Chondrocyte (in vitro differentiated cells): ENCODE measurements at regions not wholly inside any gene's neighbourhood (a gene's known extent, or its start where the extent isn't known, plus 50 kb on each side); places are given as distances from the start of the nearest gene placed in this dataset.
A peak's percentile ranks its signal among the peaks of the same experiment; 100 is the strongest.

Source experiments
- DNase-seq: peaks from one replicate; pipeline ENCODE4 v3.0.0; 2021; ENCODE audit warnings: mixed read lengths, low spot score
- H3K27ac Mint-ChIP-seq: one replicate; pipeline ENCODE4 v1.8.0; 2021; ENCODE audit warnings: mild to moderate bottlenecking, moderate library complexity, mixed read lengths; ENCODE audit not compliant: unreplicated experiment
- H3K27me3 Mint-ChIP-seq: 2 replicates; pipeline ENCODE4 v1.8.0; 2021; ENCODE audit warnings: low read depth, mixed read lengths
- H3K36me3 Mint-ChIP-seq: 2 replicates; pipeline ENCODE4 v1.8.0; 2021; ENCODE audit warnings: low read depth, mixed read lengths
- H3K4me1 Mint-ChIP-seq: 2 replicates; pipeline ENCODE4 v1.8.0; 2021; ENCODE audit warnings: low read depth, mild to moderate bottlenecking, mixed read lengths
- H3K4me3 Mint-ChIP-seq: one replicate; pipeline ENCODE4 v1.8.0; 2021; ENCODE audit warnings: mild to moderate bottlenecking, moderate library complexity, mixed read lengths; ENCODE audit not compliant: unreplicated experiment
- H3K9me3 Mint-ChIP-seq: 2 replicates; pipeline ENCODE4 v1.8.0; 2021; ENCODE audit warnings: low read depth, mixed read lengths
- TF ChIP-seq, protein P1 (sequence below): fragments of 200-600 bp; sonication (generic); IDR thresholded peaks from 2 replicates; pipeline ENCODE4 v1.5.0; 2021; ENCODE audit warnings: antibody characterized with exemption, mild to moderate bottlenecking, moderate library complexity

DNA sequence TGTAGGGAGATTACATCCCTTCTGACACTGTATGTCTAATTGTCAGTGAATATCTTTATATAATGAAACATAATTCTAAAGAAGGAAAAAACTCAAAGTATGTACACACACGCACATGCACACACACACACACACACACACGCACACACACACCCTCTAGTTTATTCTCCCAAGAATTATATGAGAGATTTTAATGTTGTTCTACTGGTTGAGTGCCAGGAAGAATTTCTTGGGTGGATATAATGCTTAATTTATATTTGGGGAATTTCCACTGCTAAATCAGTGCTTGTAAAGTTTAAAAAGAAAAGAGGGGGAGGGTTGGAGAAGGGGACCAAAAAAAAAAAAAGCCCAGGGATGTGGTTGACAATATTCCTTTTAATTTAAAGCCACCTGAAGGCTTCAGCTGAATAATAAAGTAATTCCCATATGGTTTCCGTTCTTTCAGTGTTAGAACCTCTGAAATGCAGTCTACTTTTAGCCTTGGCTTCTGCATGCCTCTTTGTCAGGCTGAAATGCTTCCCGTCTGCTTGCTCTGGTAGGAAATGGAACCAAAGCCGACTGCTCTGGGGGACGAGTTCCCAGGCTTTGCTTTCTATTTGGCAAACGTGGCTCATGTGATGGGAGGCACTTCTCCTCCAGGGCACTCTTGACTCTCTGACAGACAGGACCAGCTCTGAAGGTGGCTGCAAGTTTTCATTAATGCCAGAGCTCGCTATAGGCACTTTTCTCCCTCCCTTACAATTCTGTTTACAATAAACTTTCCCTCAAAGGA lies 225.4 kb downstream of the PRL start:
- Mint-ChIP-seq H3K4me3 (peak overlapping the region; percentile 69), H3K36me3 (peaks cover 2% of the 10 kb centered on the region), H3K4me1 (peaks cover 75% of the 10 kb centered on the region), H3K27ac (peak overlapping the region; percentile 96), H3K9me3 (peaks cover 4% of the 10 kb centered on the region), H3K27me3 (no peaks in the 10 kb centered on the region)
- no peak for DNase-seq
- TF ChIP-seq, protein P1, sequence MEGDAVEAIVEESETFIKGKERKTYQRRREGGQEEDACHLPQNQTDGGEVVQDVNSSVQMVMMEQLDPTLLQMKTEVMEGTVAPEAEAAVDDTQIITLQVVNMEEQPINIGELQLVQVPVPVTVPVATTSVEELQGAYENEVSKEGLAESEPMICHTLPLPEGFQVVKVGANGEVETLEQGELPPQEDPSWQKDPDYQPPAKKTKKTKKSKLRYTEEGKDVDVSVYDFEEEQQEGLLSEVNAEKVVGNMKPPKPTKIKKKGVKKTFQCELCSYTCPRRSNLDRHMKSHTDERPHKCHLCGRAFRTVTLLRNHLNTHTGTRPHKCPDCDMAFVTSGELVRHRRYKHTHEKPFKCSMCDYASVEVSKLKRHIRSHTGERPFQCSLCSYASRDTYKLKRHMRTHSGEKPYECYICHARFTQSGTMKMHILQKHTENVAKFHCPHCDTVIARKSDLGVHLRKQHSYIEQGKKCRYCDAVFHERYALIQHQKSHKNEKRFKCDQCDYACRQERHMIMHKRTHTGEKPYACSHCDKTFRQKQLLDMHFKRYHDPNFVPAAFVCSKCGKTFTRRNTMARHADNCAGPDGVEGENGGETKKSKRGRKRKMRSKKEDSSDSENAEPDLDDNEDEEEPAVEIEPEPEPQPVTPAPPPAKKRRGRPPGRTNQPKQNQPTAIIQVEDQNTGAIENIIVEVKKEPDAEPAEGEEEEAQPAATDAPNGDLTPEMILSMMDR = no peak

DNA sequence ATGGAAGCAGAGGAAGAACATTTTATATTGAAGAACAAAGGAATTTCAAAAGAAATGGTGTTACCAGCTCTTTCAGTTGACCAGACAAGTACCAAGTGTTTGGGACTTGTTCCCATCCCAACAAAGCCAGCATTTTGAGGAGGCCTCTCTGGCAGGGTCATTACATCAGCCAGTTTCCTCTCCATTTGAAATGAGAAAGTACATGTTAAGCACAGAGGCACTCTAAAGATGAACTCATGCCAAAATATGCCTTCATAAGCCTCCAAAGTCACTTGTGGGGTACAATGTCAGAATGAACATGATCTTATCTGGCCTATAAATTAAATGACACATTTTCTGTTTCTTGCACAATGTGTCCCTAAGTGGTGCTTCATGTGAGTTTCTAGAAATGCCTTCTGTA lies 223.9 kb downstream of the PRL start:
- TF ChIP-seq, protein P1 = no peak
- peaks cover 2% of the 10 kb centered on the region for H3K36me3 Mint-ChIP-seq
- H3K27me3 Mint-ChIP-seq = no peaks in the 10 kb centered on the region
- H3K4me1 Mint-ChIP-seq = peaks cover 60% of the 10 kb centered on the region
- DNase-seq = no peak
- no peak overlapping the region for H3K4me3 Mint-ChIP-seq
- H3K27ac Mint-ChIP-seq = peak overlapping the region; percentile 96
- H3K9me3 Mint-ChIP-seq = peaks cover 4% of the 10 kb centered on the region

DNA sequence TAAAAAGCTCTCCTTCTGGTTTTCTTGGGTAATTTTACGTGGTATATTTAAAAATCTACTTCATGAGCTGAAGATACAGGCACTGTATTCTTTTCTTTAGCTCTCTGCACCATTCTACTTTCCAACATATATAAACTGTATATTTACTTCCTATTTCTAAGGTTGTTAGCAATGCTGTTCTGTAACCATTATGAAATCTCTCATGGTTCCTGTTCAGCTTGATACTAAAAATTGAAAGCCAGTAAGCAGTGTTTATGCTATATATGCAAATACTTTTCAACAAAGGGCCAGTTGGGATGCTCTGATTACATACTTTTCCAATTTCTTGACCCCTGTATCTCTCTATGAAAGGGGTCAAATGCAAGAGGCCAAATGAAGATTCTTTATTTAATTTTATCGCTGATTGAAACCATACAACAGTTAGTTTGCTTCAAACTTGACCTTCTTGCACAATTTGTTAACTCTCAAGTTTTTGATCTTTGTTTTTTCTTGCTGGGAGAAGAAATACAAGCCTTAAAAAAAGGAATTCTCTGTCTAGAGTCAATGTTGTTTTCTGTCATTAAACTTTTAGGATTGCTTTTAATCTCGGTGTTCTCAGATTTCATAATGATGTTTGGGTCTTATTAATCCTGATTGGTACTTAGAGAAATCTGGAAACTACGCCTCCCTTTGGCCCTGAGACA lies 223.2 kb downstream of the PRL start:
- no peak overlapping the region for H3K27ac Mint-ChIP-seq
- peaks cover 55% of the 10 kb centered on the region for H3K4me1 Mint-ChIP-seq
- DNase-seq = no peak
- TF ChIP-seq, protein P1 = no peak
- H3K9me3 Mint-ChIP-seq = peaks cover 4% of the 10 kb centered on the region
- H3K4me3 Mint-ChIP-seq = no peak overlapping the region
- H3K27me3 Mint-ChIP-seq = no peaks in the 10 kb centered on the region
- H3K36me3 Mint-ChIP-seq = peaks cover 2% of the 10 kb centered on the region

DNA sequence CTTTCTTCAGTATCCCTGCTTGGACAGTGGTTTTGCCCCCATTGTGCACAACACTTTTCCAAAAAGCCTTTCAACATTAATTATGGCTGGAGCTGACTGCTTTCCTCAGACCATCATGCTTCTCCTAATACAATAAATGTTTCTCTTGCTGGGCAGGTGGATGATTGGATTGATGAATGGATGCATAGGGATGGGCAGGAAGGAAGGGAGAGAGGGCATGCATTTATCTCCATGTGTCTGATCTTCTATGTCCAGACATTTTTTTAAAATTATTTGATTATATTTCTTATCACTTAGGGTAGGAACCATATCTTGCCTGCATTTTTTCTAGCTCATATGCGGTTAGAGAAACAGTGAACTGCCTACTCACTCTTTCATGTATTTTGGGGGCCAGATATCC lies 218.5 kb downstream of the PRL start:
- H3K27me3 Mint-ChIP-seq = no peaks in the 10 kb centered on the region
- peaks cover 43% of the 10 kb centered on the region for H3K4me1 Mint-ChIP-seq
- no peak overlapping the region for H3K27ac Mint-ChIP-seq
- TF ChIP-seq, protein P1 = no peak
- H3K4me3 Mint-ChIP-seq = no peak overlapping the region
- DNase-seq = no peak
- H3K36me3 Mint-ChIP-seq = peaks cover 2% of the 10 kb centered on the region
- H3K9me3 Mint-ChIP-seq = peaks cover 7% of the 10 kb centered on the region

DNA sequence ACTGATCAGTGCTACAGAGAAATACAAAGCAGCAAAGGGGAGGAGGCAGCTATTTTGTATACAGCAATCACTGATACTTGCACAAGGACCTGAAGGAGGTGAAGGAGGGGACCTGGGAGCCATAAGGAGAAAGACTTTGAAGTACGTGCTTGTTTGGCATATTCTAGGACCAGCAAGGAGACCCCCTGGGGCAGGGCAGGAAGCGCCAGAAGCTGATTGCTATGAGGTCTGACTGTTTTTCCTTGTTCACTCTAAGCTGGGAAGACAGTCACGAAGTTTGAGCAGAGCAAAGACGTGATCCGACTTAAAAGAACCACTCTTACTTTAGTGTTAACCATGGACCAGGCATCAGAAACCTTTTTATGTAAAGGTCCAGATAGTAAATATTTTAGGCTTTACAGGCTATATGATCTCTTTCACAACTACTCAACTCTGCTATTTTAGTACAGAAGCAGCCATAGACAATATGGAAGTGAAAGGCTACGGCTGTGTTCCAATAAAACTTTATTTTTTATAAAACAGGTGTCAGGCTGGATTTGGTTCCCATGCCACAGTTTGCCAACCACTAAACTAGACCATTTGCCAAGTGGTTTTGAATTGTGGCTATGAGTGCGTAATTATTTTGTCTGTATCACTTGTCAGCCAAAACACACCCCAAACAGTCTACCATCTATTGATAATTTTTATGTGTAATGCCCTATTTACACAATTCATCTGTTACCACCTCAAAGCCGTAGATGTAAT lies 217.9 kb downstream of the PRL start:
- Mint-ChIP-seq H3K9me3 (peaks cover 7% of the 10 kb centered on the region), H3K4me1 (peaks cover 44% of the 10 kb centered on the region), H3K4me3 (no peak overlapping the region), H3K27ac (peak overlapping the region; percentile 65), H3K27me3 (no peaks in the 10 kb centered on the region), H3K36me3 (peaks cover 2% of the 10 kb centered on the region)
- TF ChIP-seq, protein P1 = no peak
- DNase-seq = no peak
